A673 (cell line): ENCODE measurements at regions not wholly inside any gene's neighbourhood (a gene's known extent, or its start where the extent isn't known, plus 50 kb on each side); places are given as distances from the start of the nearest gene placed in this dataset.

Experiments used
- EZH2 ChIP-seq: fragments of 200-600 bp; sonication (generic); IDR thresholded peaks from 2 replicates; pipeline ENCODE4 v1.6.1; 2017; ENCODE audit warnings: borderline replicate concordance, low read depth, mild to moderate bottlenecking, mixed read lengths, antibody characterized with exemption, low read length; ENCODE audit not compliant: poor library complexity, severe bottlenecking
- TF ChIP-seq, protein P1 (sequence below): fragments of 300-800, 200-600 bp; sonication (generic); conservative IDR thresholded peaks from 2 replicates; pipeline ENCODE4 v1.5.1; 2017; ENCODE audit warnings: low read depth, mild to moderate bottlenecking, antibody characterized with exemption, low read length, moderate library complexity, mixed read lengths

DNA sequence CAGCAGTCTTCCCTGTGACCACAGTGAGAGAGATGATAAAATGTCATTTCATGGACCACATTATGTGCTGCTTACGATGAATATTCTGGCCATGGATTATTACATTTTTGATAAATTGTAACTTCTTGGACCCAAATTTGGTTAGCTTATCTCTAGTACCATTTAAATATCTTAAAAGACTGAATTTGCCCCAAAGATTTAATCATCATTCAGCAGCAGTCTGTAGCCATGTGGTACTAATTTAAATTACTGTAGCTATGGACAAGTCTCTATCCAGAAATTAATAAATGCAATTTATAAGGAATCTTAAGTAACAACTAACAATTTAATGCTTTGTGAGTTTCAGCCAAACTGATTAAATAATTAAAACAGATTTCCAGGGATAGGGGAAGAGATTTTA, 644.9 kb upstream of the FANCL start:
- TF ChIP-seq, protein P1, sequence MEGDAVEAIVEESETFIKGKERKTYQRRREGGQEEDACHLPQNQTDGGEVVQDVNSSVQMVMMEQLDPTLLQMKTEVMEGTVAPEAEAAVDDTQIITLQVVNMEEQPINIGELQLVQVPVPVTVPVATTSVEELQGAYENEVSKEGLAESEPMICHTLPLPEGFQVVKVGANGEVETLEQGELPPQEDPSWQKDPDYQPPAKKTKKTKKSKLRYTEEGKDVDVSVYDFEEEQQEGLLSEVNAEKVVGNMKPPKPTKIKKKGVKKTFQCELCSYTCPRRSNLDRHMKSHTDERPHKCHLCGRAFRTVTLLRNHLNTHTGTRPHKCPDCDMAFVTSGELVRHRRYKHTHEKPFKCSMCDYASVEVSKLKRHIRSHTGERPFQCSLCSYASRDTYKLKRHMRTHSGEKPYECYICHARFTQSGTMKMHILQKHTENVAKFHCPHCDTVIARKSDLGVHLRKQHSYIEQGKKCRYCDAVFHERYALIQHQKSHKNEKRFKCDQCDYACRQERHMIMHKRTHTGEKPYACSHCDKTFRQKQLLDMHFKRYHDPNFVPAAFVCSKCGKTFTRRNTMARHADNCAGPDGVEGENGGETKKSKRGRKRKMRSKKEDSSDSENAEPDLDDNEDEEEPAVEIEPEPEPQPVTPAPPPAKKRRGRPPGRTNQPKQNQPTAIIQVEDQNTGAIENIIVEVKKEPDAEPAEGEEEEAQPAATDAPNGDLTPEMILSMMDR: no peak
- TF ChIP-seq EZH2: no peak
